ENCODE measurements at regions not wholly inside any gene's neighbourhood (a gene's known extent, or its start where the extent isn't known, plus 50 kb on each side); places are given as distances from the start of the nearest gene placed in this dataset.

- Histone ChIP-seq H3K27me3 (ENCODE audit: control insufficient read depth, insufficient read depth, low read length) (no peaks in the 10 kb centered on the region), H3K9me3 (ENCODE audit: control insufficient read depth in 2 of 3, insufficient read depth in 1 of 3, low read length in 3 of 3) (peaks cover 0 to 4% (median 0%) of the 10 kb centered on the region in 3 donors), H3K27ac (ENCODE audit: low read depth in 2 of 2, low read length in 2 of 2) (no peak overlapping the region), H3K4me3 (ENCODE audit: low read length in 3 of 3) (no peak overlapping the region), H3K9ac (ENCODE audit: low read length in 3 of 3) (no peak overlapping the region), H3K4me1 (ENCODE audit: control insufficient read depth in 2 of 3, insufficient read depth in 2 of 3, low read depth in 1 of 3, low read length in 3 of 3) (peaks cover 0 to 2% (median 0%) of the 10 kb centered on the region in 3 donors), H3K36me3 (ENCODE audit: control insufficient read depth in 2 of 3, insufficient read depth in 3 of 3, low read length in 3 of 3) (no peaks in the 10 kb centered on the region)
- intact Hi-C loops (cut with DNase I), result no loop called here
- DNase-seq (peak in 1 of 5 donors; percentile 57), FAIRE-seq (no peak)
- TF ChIP-seq CTCF (IDR thresholded peaks at IDR 0.05; ENCODE audit: borderline replicate concordance, extremely low read depth, insufficient read depth), result no peak
These were observed 85.2 kb upstream of the LINC01488 start for GRCh38 chr11:69396051-69396947.

GRCh38 chr11:69396948-69397307 is 84.5 kb upstream of the LINC01488 start:
- intact Hi-C loops (cut with DNase I), result no loop called here
- Histone ChIP-seq H3K36me3 (ENCODE audit: control insufficient read depth in 2 of 3, insufficient read depth in 3 of 3, low read length in 3 of 3) (no peaks in the 10 kb centered on the region), H3K4me3 (ENCODE audit: low read length in 3 of 3) (no peak overlapping the region), H3K27ac (ENCODE audit: low read depth in 2 of 2, low read length in 2 of 2) (no peak overlapping the region), H3K9ac (ENCODE audit: low read length in 3 of 3) (no peak overlapping the region), H3K4me1 (ENCODE audit: control insufficient read depth in 2 of 3, insufficient read depth in 2 of 3, low read depth in 1 of 3, low read length in 3 of 3) (peaks cover 0 to 2% (median 0%) of the 10 kb centered on the region in 3 donors), H3K27me3 (ENCODE audit: control insufficient read depth, insufficient read depth, low read length) (no peaks in the 10 kb centered on the region), H3K9me3 (ENCODE audit: control insufficient read depth in 2 of 3, insufficient read depth in 1 of 3, low read length in 3 of 3) (peaks cover 0 to 4% (median 0%) of the 10 kb centered on the region in 3 donors)
- no peak for TF ChIP-seq CTCF (IDR thresholded peaks at IDR 0.05; ENCODE audit: borderline replicate concordance, extremely low read depth, insufficient read depth)
- DNase-seq (peak in 1 of 5 donors; percentile 41), FAIRE-seq (no peak)

- peak in 1 of 5 donors; percentile 31 for DNase-seq
These were observed 83.7 kb upstream of the LINC01488 start for GRCh38 chr11:69397732-69398131.

More at GRCh38 chr11:69397732-69398131, 83.7 kb upstream of the LINC01488 start:
- Histone ChIP-seq H3K27me3 (ENCODE audit: control insufficient read depth, insufficient read depth, low read length) (no peaks in the 10 kb centered on the region), H3K4me3 (ENCODE audit: low read length in 3 of 3) (no peak overlapping the region), H3K9ac (ENCODE audit: low read length in 3 of 3) (no peak overlapping the region), H3K9me3 (ENCODE audit: control insufficient read depth in 2 of 3, insufficient read depth in 1 of 3, low read length in 3 of 3) (peaks cover 0 to 9% (median 0%) of the 10 kb centered on the region in 3 donors), H3K27ac (ENCODE audit: low read depth in 2 of 2, low read length in 2 of 2) (no peak overlapping the region), H3K4me1 (ENCODE audit: control insufficient read depth in 2 of 3, insufficient read depth in 2 of 3, low read depth in 1 of 3, low read length in 3 of 3) (peaks cover 0 to 2% (median 0%) of the 10 kb centered on the region in 3 donors), H3K36me3 (ENCODE audit: control insufficient read depth in 2 of 3, insufficient read depth in 3 of 3, low read length in 3 of 3) (no peaks in the 10 kb centered on the region)
- no peak for TF ChIP-seq CTCF (IDR thresholded peaks at IDR 0.05; ENCODE audit: borderline replicate concordance, extremely low read depth, insufficient read depth)
- intact Hi-C loops (cut with DNase I), result no loop called here
- no peak for FAIRE-seq
